GM12878 (cell line): ENCODE measurements at regions not wholly inside any gene's neighbourhood (a gene's known extent, or its start where the extent isn't known, plus 50 kb on each side); places are given as distances from the start of the nearest gene placed in this dataset.

Experiments
- ASH2L ChIP-seq: fragments of 300-600, 200-600 bp; sonication (generic); IDR thresholded peaks from 2 replicates; pipeline ENCODE4 v1.6.1; 2017; ENCODE audit warnings: low read depth, mild to moderate bottlenecking, borderline replicate concordance
- BRCA1 ChIP-seq: IDR thresholded peaks from 2 replicates; pipeline ENCODE4 v1.6.1; 2011; ENCODE audit warnings: low read depth, low read length, improper control_type of control experiment
- CBX5 ChIP-seq: sonication (generic); IDR thresholded peaks from 2 replicates; pipeline ENCODE4 v1.6.1; 2016; ENCODE audit warnings: low read depth, moderate library complexity, mild to moderate bottlenecking, inconsistent platforms
- FOXK2 ChIP-seq: fragments of 450-650 bp; IDR thresholded peaks from 2 replicates; pipeline ENCODE4 v1.6.1; 2017; ENCODE audit warnings: mild to moderate bottlenecking, moderate library complexity
- GABPA ChIP-seq: IDR thresholded peaks from 2 replicates; pipeline ENCODE4 v1.6.1; 2014; ENCODE audit warnings: antibody characterized with exemption, low read depth, mild to moderate bottlenecking, inconsistent platforms
- GATAD2B ChIP-seq: fragments of 450-650 bp; conservative IDR thresholded peaks from 2 replicates; pipeline ENCODE4 v1.6.1; 2017; ENCODE audit warnings: low read depth, mild to moderate bottlenecking, moderate library complexity
- IKZF2 ChIP-seq, 2 experiments: fragments of 450-650 bp; IDR thresholded peaks; 2 replicates each; pipeline ENCODE4 v1.6.1; 2017; ENCODE audit warnings: mild to moderate bottlenecking in 2 of 2, moderate library complexity in 2 of 2
- JUND ChIP-seq: IDR thresholded peaks from 2 replicates; pipeline ENCODE4 v1.6.1; 2012; ENCODE audit warnings: low read depth, mild to moderate bottlenecking, low read length, improper control_type of control experiment, moderate library complexity
- NR2C1 ChIP-seq: fragments of 450-650 bp; IDR thresholded peaks from 2 replicates; pipeline ENCODE4 v1.6.1; 2017; ENCODE audit warnings: antibody characterized with exemption, mild to moderate bottlenecking, moderate library complexity
- PAX8 ChIP-seq: fragments of 450-650 bp; IDR thresholded peaks from 2 replicates; pipeline ENCODE4 v1.6.1; 2017; ENCODE audit warnings: mild to moderate bottlenecking, moderate library complexity
- RAD21 ChIP-seq: IDR thresholded peaks from 2 replicates; pipeline ENCODE4 v1.6.1; 2011; ENCODE audit warnings: mild to moderate bottlenecking, low read depth, low read length, moderate library complexity; ENCODE audit not compliant: insufficient read depth
- RAD51 ChIP-seq: fragments of 450-650 bp; IDR thresholded peaks from 2 replicates; pipeline ENCODE4 v1.6.1; 2016; ENCODE audit warnings: moderate library complexity, mild to moderate bottlenecking, inconsistent platforms
- RBBP5 ChIP-seq: fragments of 200-600 bp; sonication (generic); conservative IDR thresholded peaks from 2 replicates; pipeline ENCODE4 v1.6.1; 2016
- RCOR1 ChIP-seq: conservative IDR thresholded peaks from 2 replicates; pipeline ENCODE4 v1.6.1; 2012; ENCODE audit warnings: low read depth, low read length, improper control_type of control experiment
- SMARCA5 ChIP-seq: fragments of 450-650 bp; IDR thresholded peaks from 2 replicates; pipeline ENCODE4 v1.6.1; 2017; ENCODE audit warnings: mild to moderate bottlenecking
- SMC3 ChIP-seq: IDR thresholded peaks from 2 replicates; pipeline ENCODE4 v1.6.1; 2011; ENCODE audit warnings: low read length, improper control_type of control experiment, borderline replicate concordance
- YBX1 ChIP-seq: fragments of 450-650 bp; IDR thresholded peaks from 2 replicates; pipeline ENCODE4 v1.6.1; 2016; ENCODE audit warnings: antibody characterized with exemption
- TF ChIP-seq, protein P1 (sequence below): IDR thresholded peaks from 2 replicates; pipeline ENCODE4 v1.6.1; 2012; ENCODE audit warnings: low read depth, low read length, improper control_type of control experiment
- TF ChIP-seq, protein P2 (sequence below): IDR thresholded peaks from 2 replicates; pipeline ENCODE4 v1.6.1; 2011; ENCODE audit warnings: low read depth, mild to moderate bottlenecking, low read length, moderate library complexity, borderline replicate concordance; ENCODE audit errors: extremely low read depth
- TF ChIP-seq, protein P3 (sequence below): fragments of 450-650 bp; IDR thresholded peaks from 2 replicates; pipeline ENCODE4 v1.6.1; 2017; ENCODE audit warnings: borderline replicate concordance
- TF ChIP-seq, protein P4 (sequence below): IDR thresholded peaks from 2 replicates; pipeline ENCODE4 v1.6.1; 2012; ENCODE audit warnings: low read depth, low read length, improper control_type of control experiment
- TF ChIP-seq, protein P5 (sequence below): fragments of 450-650 bp; formaldehyde crosslinking; IDR thresholded peaks from 2 replicates; pipeline ENCODE4 v1.5.0; 2022; ENCODE audit warnings: mild to moderate bottlenecking, missing genetic modification characterization
- TF ChIP-seq, protein P6 (sequence below): IDR thresholded peaks from 2 replicates; pipeline ENCODE4 v1.6.1; 2012; ENCODE audit warnings: mild to moderate bottlenecking, low read depth, low read length

DNA sequence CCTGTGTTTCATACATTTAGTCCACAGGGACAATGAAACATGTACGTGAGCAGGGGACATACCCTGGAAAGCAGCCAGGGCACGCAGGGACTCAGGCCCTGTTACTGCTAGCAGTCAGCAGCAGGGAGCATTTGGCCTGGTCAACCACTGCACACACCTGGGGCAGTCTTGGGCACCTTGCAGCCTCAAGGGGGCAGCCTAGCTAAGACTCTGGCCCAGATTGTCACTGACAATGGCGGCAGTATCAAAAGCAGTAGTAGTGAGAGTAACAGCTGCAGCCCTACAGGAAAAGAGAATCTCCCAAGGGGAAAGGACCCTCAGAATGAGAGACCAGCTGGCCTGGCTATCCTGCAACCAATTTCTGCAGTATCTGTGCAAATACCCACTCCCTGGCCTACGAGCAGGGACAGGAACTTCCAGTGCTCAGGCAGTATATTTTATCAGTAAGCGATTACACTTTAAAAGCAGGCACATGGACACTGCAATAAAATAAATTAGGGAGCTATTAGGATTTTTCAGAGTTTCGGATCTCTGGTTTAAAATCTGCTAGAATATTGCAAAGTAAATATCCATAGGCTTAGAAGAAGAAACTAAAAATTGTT, 475.6 kb downstream of the LTN1 start (continued):
- TF ChIP-seq PAX8 (no peak), YBX1 (no peak), BRCA1 (no peak), NR2C1 (no peak), SMC3 (peak; percentile 51; the same call in 1 of the 2 replicates), IKZF2 (IDR thresholded peaks at IDR 0.05) (no peak), CBX5 (no peak), GABPA (no peak), RBBP5 (no peak), ASH2L (no peak), RAD51 (no peak), RCOR1 (no peak), JUND (no peak), SMARCA5 (no peak), GATAD2B (no peak), FOXK2 (no peak), RAD21 (peak; percentile 24; the same call in 1 of the 2 replicates)
- TF ChIP-seq, protein P1, sequence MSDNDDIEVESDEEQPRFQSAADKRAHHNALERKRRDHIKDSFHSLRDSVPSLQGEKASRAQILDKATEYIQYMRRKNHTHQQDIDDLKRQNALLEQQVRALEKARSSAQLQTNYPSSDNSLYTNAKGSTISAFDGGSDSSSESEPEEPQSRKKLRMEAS, result no peak
- TF ChIP-seq, protein P2, sequence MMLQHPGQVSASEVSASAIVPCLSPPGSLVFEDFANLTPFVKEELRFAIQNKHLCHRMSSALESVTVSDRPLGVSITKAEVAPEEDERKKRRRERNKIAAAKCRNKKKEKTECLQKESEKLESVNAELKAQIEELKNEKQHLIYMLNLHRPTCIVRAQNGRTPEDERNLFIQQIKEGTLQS, result no peak
- TF ChIP-seq, protein P3, sequence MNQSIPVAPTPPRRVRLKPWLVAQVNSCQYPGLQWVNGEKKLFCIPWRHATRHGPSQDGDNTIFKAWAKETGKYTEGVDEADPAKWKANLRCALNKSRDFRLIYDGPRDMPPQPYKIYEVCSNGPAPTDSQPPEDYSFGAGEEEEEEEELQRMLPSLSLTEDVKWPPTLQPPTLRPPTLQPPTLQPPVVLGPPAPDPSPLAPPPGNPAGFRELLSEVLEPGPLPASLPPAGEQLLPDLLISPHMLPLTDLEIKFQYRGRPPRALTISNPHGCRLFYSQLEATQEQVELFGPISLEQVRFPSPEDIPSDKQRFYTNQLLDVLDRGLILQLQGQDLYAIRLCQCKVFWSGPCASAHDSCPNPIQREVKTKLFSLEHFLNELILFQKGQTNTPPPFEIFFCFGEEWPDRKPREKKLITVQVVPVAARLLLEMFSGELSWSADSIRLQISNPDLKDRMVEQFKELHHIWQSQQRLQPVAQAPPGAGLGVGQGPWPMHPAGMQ, result no peak
- TF ChIP-seq, protein P4, sequence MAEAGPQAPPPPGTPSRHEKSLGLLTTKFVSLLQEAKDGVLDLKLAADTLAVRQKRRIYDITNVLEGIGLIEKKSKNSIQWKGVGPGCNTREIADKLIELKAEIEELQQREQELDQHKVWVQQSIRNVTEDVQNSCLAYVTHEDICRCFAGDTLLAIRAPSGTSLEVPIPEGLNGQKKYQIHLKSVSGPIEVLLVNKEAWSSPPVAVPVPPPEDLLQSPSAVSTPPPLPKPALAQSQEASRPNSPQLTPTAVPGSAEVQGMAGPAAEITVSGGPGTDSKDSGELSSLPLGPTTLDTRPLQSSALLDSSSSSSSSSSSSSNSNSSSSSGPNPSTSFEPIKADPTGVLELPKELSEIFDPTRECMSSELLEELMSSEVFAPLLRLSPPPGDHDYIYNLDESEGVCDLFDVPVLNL, result no peak
- TF ChIP-seq, protein P5, sequence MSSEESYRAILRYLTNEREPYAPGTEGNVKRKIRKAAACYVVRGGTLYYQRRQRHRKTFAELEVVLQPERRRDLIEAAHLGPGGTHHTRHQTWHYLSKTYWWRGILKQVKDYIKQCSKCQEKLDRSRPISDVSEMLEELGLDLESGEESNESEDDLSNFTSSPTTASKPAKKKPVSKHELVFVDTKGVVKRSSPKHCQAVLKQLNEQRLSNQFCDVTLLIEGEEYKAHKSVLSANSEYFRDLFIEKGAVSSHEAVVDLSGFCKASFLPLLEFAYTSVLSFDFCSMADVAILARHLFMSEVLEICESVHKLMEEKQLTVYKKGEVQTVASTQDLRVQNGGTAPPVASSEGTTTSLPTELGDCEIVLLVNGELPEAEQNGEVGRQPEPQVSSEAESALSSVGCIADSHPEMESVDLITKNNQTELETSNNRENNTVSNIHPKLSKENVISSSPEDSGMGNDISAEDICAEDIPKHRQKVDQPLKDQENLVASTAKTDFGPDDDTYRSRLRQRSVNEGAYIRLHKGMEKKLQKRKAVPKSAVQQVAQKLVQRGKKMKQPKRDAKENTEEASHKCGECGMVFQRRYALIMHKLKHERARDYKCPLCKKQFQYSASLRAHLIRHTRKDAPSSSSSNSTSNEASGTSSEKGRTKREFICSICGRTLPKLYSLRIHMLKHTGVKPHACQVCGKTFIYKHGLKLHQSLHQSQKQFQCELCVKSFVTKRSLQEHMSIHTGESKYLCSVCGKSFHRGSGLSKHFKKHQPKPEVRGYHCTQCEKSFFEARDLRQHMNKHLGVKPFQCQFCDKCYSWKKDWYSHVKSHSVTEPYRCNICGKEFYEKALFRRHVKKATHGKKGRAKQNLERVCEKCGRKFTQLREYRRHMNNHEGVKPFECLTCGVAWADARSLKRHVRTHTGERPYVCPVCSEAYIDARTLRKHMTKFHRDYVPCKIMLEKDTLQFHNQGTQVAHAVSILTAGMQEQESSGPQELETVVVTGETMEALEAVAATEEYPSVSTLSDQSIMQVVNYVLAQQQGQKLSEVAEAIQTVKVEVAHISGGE (CRISPR knock-in tag), result no peak
- TF ChIP-seq, protein P6, sequence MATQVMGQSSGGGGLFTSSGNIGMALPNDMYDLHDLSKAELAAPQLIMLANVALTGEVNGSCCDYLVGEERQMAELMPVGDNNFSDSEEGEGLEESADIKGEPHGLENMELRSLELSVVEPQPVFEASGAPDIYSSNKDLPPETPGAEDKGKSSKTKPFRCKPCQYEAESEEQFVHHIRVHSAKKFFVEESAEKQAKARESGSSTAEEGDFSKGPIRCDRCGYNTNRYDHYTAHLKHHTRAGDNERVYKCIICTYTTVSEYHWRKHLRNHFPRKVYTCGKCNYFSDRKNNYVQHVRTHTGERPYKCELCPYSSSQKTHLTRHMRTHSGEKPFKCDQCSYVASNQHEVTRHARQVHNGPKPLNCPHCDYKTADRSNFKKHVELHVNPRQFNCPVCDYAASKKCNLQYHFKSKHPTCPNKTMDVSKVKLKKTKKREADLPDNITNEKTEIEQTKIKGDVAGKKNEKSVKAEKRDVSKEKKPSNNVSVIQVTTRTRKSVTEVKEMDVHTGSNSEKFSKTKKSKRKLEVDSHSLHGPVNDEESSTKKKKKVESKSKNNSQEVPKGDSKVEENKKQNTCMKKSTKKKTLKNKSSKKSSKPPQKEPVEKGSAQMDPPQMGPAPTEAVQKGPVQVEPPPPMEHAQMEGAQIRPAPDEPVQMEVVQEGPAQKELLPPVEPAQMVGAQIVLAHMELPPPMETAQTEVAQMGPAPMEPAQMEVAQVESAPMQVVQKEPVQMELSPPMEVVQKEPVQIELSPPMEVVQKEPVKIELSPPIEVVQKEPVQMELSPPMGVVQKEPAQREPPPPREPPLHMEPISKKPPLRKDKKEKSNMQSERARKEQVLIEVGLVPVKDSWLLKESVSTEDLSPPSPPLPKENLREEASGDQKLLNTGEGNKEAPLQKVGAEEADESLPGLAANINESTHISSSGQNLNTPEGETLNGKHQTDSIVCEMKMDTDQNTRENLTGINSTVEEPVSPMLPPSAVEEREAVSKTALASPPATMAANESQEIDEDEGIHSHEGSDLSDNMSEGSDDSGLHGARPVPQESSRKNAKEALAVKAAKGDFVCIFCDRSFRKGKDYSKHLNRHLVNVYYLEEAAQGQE, result no peak
